Loucy (cell line): ENCODE measurements at regions not wholly inside any gene's neighbourhood (a gene's known extent, or its start where the extent isn't known, plus 50 kb on each side); places are given as distances from the start of the nearest gene placed in this dataset.

Source experiments
- EZH2phosphoT487 ChIP-seq: fragments of 200-600 bp; IDR thresholded peaks from 2 replicates; pipeline ENCODE4 v1.6.1; 2018; ENCODE audit warnings: antibody characterized with exemption, mild to moderate bottlenecking, moderate library complexity, borderline replicate concordance
- TF ChIP-seq, protein P1 (sequence below): fragments of 200-600 bp; sonication (generic); conservative IDR thresholded peaks from 2 replicates; pipeline ENCODE4 v1.5.1; 2014; ENCODE audit warnings: mild to moderate bottlenecking, antibody characterized with exemption, low read length

DNA sequence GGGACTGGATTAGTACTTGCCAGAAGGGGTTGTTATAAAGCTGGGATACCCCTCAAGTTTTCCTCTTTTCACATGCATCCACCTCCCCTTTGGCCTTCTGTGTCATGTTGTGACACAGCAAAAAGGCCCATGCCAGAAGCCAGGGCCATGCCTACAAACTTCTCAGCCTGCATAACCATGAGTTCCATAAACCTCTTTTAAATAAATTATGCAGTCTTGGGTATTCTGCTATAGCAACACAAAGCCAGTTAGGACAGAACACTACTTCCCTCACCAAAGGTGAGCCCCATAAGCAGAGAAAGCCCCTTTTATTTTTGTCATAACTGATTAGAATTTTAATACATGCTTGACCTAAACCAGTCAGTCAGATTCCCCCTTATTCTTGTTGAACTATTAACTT lies 801.3 kb downstream of the DNAH5 start:
- TF ChIP-seq, protein P1, sequence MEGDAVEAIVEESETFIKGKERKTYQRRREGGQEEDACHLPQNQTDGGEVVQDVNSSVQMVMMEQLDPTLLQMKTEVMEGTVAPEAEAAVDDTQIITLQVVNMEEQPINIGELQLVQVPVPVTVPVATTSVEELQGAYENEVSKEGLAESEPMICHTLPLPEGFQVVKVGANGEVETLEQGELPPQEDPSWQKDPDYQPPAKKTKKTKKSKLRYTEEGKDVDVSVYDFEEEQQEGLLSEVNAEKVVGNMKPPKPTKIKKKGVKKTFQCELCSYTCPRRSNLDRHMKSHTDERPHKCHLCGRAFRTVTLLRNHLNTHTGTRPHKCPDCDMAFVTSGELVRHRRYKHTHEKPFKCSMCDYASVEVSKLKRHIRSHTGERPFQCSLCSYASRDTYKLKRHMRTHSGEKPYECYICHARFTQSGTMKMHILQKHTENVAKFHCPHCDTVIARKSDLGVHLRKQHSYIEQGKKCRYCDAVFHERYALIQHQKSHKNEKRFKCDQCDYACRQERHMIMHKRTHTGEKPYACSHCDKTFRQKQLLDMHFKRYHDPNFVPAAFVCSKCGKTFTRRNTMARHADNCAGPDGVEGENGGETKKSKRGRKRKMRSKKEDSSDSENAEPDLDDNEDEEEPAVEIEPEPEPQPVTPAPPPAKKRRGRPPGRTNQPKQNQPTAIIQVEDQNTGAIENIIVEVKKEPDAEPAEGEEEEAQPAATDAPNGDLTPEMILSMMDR, result no peak
- no peak for TF ChIP-seq EZH2phosphoT487
